AG10803 (cell line): ENCODE measurements at regions not wholly inside any gene's neighbourhood (a gene's known extent, or its start where the extent isn't known, plus 50 kb on each side); places are given as distances from the start of the nearest gene placed in this dataset.
A peak's percentile ranks its signal among the peaks of the same experiment; 100 is the strongest.

ENCODE experiments used
- DNase-seq: peaks from one replicate; pipeline ENCODE4 v3.0.0; 2010; ENCODE audit warnings: low read depth
- H3K4me3 ChIP-seq: 2 replicates; pipeline ENCODE4 v1.5.1; 2011; ENCODE audit warnings: mild to moderate bottlenecking, low read length, control low read depth
- CTCF ChIP-seq: conservative IDR thresholded peaks from 2 replicates; pipeline ENCODE4 v1.5.1; 2011; ENCODE audit warnings: mild to moderate bottlenecking, low read length, control low read depth, inconsistent platforms

GRCh38 chr1:43058056-43058455 is 99.4 kb upstream of the SLC2A1 start:
- H3K4me3 ChIP-seq: no peak overlapping the region
- no peak for TF ChIP-seq CTCF

GRCh38 chr1:43057567-43057966 is 98.9 kb upstream of the SLC2A1 start:
- no peak for TF ChIP-seq CTCF
- no peak overlapping the region for H3K4me3 ChIP-seq
- no peak for DNase-seq

More at GRCh38 chr1:43058056-43058455, 99.4 kb upstream of the SLC2A1 start:
- no peak for DNase-seq

- H3K4me3 ChIP-seq: no peak overlapping the region
- DNase-seq: peak; percentile 57
- TF ChIP-seq CTCF: no peak
Measured at GRCh38 chr1:43056981-43057391, 98.3 kb upstream of the SLC2A1 start.

- TF ChIP-seq CTCF: no peak
- no peak overlapping the region for H3K4me3 ChIP-seq
- no peak for DNase-seq
Measured at GRCh38 chr1:43056460-43056859, 97.8 kb upstream of the SLC2A1 start.

- H3K4me3 ChIP-seq: no peak overlapping the region
- no peak for TF ChIP-seq CTCF
- DNase-seq: no peak
Measured at GRCh38 chr1:43054961-43055360, 96.3 kb upstream of the SLC2A1 start.

GRCh38 chr1:43052786-43053439 is 94.2 kb upstream of the SLC2A1 start:
- no peak for TF ChIP-seq CTCF
- DNase-seq: no peak
- H3K4me3 ChIP-seq: no peak overlapping the region

GRCh38 chr1:43052322-43052721 is 93.7 kb upstream of the SLC2A1 start:
- no peak for DNase-seq
- no peak for TF ChIP-seq CTCF
- H3K4me3 ChIP-seq: no peak overlapping the region
